GM12878 (cell line): ENCODE measurements at regions not wholly inside any gene's neighbourhood (a gene's known extent, or its start where the extent isn't known, plus 50 kb on each side); places are given as distances from the start of the nearest gene placed in this dataset.

Experiments used
- ATAC-seq: fragments of 200-7000 bp; cut with Tn5 transposase; 3 replicates; pipeline ENCODE4 v1.9.1; 2020; ENCODE audit warnings: mild to moderate bottlenecking, moderate library complexity
- BruUV-seq: library from RNA; stranded (reverse); fragments of 400-500 nt; replicated peaks from 2 replicates; lab custom pipeline; 2021; lab: Mats Ljungman, UMichigan
- CTCF ChIA-PET: fragments of 300-600 bp; sonication (Branson Sonifier 250); formaldehyde crosslinking; extraction: SDS; loops from one replicate; lab custom pipeline; 2021; ENCODE audit warnings: inconsistent platforms; lab: Yijun Ruan, JAX
- POLR2A ChIA-PET: fragments of 350-600 bp; formaldehyde crosslinking; extraction: SDS; loops from one replicate; lab custom pipeline; 2021; ENCODE audit warnings: inconsistent platforms; lab: Charles Lee
- RAD21 ChIA-PET: fragments of 300-600 bp; sonication (Branson Sonifier 250); formaldehyde crosslinking; loops from one replicate; lab custom pipeline; 2023; ENCODE audit warnings: antibody characterized with exemption; ENCODE audit not compliant: unreplicated experiment; lab: Charles Lee
- SMC1A ChIA-PET: fragments of 300-600 bp; sonication (Branson Sonifier 250); formaldehyde crosslinking; loops from one replicate; lab custom pipeline; 2023; ENCODE audit not compliant: unreplicated experiment, uncharacterized antibody; lab: Charles Lee
- DNase-seq: peaks from one replicate; pipeline ENCODE4 v3.0.0-alpha.2; 2011; ENCODE audit warnings: low read depth, low spot score
- FAIRE-seq: peaks from 3 replicates; lab custom pipeline; 2011; peaks lifted over from hg19 to GRCh38; lab: Jason Lieb, UNC
- H2AFZ ChIP-seq: 2 replicates; pipeline ENCODE4 v1.6.0; 2011; ENCODE audit warnings: low read depth, low read length, control low read depth; ENCODE audit not compliant: control insufficient read depth
- H3K27ac ChIP-seq: 2 replicates; pipeline ENCODE4 v1.5.1; 2011; ENCODE audit warnings: control low read depth; ENCODE audit not compliant: control insufficient read depth, insufficient read depth
- H3K27me3 ChIP-seq, 2 experiments: replicated peaks in 1 of 2; 2 replicates each; pipeline versions ENCODE4 v1.6.0 to v1.6.1; 2011; ENCODE audit warnings: low read length in 1 of 2; ENCODE audit not compliant: control insufficient read depth in 2 of 2, insufficient read depth in 2 of 2
- H3K36me3 ChIP-seq, 2 experiments: 2 replicates each; pipeline ENCODE4 v1.5.1; 2011; ENCODE audit warnings: low read length in 1 of 2; ENCODE audit not compliant: control insufficient read depth in 2 of 2, insufficient read depth in 2 of 2
- H3K4me1 ChIP-seq: 2 replicates; pipeline ENCODE4 v1.6.1; 2011; ENCODE audit warnings: mild to moderate bottlenecking, low read length, moderate library complexity, mixed read lengths; ENCODE audit not compliant: control insufficient read depth, insufficient read depth
- H3K4me2 ChIP-seq: 2 replicates; pipeline ENCODE4 v1.6.0; 2011; ENCODE audit warnings: control low read depth; ENCODE audit not compliant: control insufficient read depth, insufficient read depth
- H3K4me3 ChIP-seq: fragments of 200-600 bp; sonication (generic); 2 replicates; pipeline ENCODE4 v1.5.1; 2016
- H3K79me2 ChIP-seq: 2 replicates; pipeline ENCODE4 v1.6.0; 2011; ENCODE audit warnings: low read length; ENCODE audit not compliant: control insufficient read depth, insufficient read depth
- H3K9ac ChIP-seq: 2 replicates; pipeline ENCODE4 v1.8.0; 2011; ENCODE audit warnings: low read length, control low read depth, mixed read lengths; ENCODE audit not compliant: control insufficient read depth, insufficient read depth
- H3K9me3 ChIP-seq: replicated peaks from 3 replicates; pipeline ENCODE4 v1.5.1; 2011; ENCODE audit warnings: mild to moderate bottlenecking, low read length; ENCODE audit not compliant: control insufficient read depth, insufficient read depth
- H4K20me1 ChIP-seq: 2 replicates; pipeline ENCODE4 v1.6.0; 2011; ENCODE audit not compliant: control insufficient read depth, insufficient read depth
- BCLAF1 ChIP-seq: fragments of 450-650 bp; IDR thresholded peaks from 2 replicates; pipeline ENCODE4 v1.6.1; 2017; ENCODE audit warnings: antibody characterized with exemption, mild to moderate bottlenecking, moderate library complexity
- CBFB ChIP-seq: IDR thresholded peaks from 2 replicates; pipeline ENCODE4 v1.6.1; 2016; ENCODE audit warnings: antibody characterized with exemption, low read depth
- HDAC6 ChIP-seq: fragments of 200-600 bp; sonication (generic); IDR thresholded peaks from one replicate; pipeline ENCODE4 v1.8.0; 2017; ENCODE audit warnings: antibody characterized with exemption; ENCODE audit not compliant: unreplicated experiment
- JUNB ChIP-seq: IDR thresholded peaks from 2 replicates; pipeline ENCODE4 v1.6.1; 2016; ENCODE audit warnings: antibody characterized with exemption, mild to moderate bottlenecking
- MXI1 ChIP-seq: fragments of 150-350 bp; IDR thresholded peaks from 2 replicates; pipeline ENCODE4 v1.6.1; 2011; ENCODE audit warnings: low read depth, mild to moderate bottlenecking, inconsistent platforms, low read length, improper control_type of control experiment
- NBN ChIP-seq: fragments of 450-650 bp; IDR thresholded peaks from 2 replicates; pipeline ENCODE4 v1.6.1; 2016
- NFXL1 ChIP-seq: fragments of 450-650 bp; IDR thresholded peaks from 2 replicates; pipeline ENCODE4 v1.6.1; 2017; ENCODE audit warnings: antibody characterized with exemption, mild to moderate bottlenecking, borderline replicate concordance
- SMAD1 ChIP-seq: fragments of 450-650 bp; IDR thresholded peaks from 2 replicates; pipeline ENCODE4 v1.6.1; 2018; ENCODE audit warnings: mild to moderate bottlenecking, low read depth; ENCODE audit not compliant: partially characterized antibody
- USF2 ChIP-seq: IDR thresholded peaks from 2 replicates; pipeline ENCODE4 v1.6.1; 2011; ENCODE audit warnings: low read depth, low read length, improper control_type of control experiment, borderline replicate concordance
- ZNF622 ChIP-seq: fragments of 450-650 bp; IDR thresholded peaks from 2 replicates; pipeline ENCODE4 v1.6.1; 2017; ENCODE audit warnings: mild to moderate bottlenecking, inconsistent platforms
- in situ Hi-C: fragments of 300-500 bp; cut with MboI; formaldehyde crosslinking; loops from 9 replicates; pipeline ENCODE4 v1.14.3; 2018; ENCODE audit warnings: mixed read lengths
- intact Hi-C: fragments of 100-400 bp; cut with micrococcal nuclease; formaldehyde crosslinking; loops from one replicate; pipeline ENCODE4 v1.14.2; 2022; ENCODE audit not compliant: unreplicated experiment

- BruUV-seq, result no TSS peak
- no peaks in the 10 kb centered on the region; the same call in 2 of the 3 replicates for H3K9me3 ChIP-seq
- no peak overlapping the region for H3K9ac ChIP-seq
- ChIA-PET SMC1A (interaction anchor here (0.6 kb wide), 1 partner anchor 124 kb away, joined by 3 read pairs; no protein-coding TSS in a partner anchor), POLR2A (no interaction called here), CTCF (interaction anchor here (0.7 kb wide), 1 partner anchor 56 kb away, joined by 4 read pairs; no protein-coding TSS in a partner anchor), RAD21 (no interaction called here)
- FAIRE-seq (no peak), ATAC-seq (no peak), DNase-seq (no peak)
- TF ChIP-seq NFXL1, result no peak
- TF ChIP-seq JUNB, result no peak
- TF ChIP-seq USF2, result no peak
- no peak for TF ChIP-seq ZNF622
- TF ChIP-seq CBFB, result no peak
- no peak for TF ChIP-seq BCLAF1
- no peak for TF ChIP-seq NBN
- TF ChIP-seq HDAC6, result no peak
- TF ChIP-seq SMAD1, result no peak
- no peak for TF ChIP-seq MXI1
- no peaks in the 10 kb centered on the region for H4K20me1 ChIP-seq
- H3K79me2 ChIP-seq, result no peaks in the 10 kb centered on the region
- no peak overlapping the region for H3K27ac ChIP-seq
- in situ Hi-C loops (no loop called here), intact Hi-C loops (no loop called here)
- H3K4me3 ChIP-seq, result no peak overlapping the region
- no peak overlapping the region for H3K4me2 ChIP-seq
- no peaks in the 10 kb centered on the region for H3K27me3 ChIP-seq
- H3K4me1 ChIP-seq, result no peaks in the 10 kb centered on the region
- no peak overlapping the region for H2AFZ ChIP-seq
- no peaks in the 10 kb centered on the region for H3K36me3 ChIP-seq
Observed at GRCh38 chr11:20226933-20227332, 66.7 kb upstream of the DBX1 start.
